SK-N-DZ (cell line): ENCODE measurements at regions not wholly inside any gene's neighbourhood (a gene's known extent, or its start where the extent isn't known, plus 50 kb on each side); places are given as distances from the start of the nearest gene placed in this dataset.

Experiments used
- DNase-seq: peaks from one replicate; pipeline ENCODE4 v3.0.0-alpha.2; 2015; ENCODE audit warnings: low spot score

GRCh38 chr5:124664287-124664686, 82.2 kb downstream of the ZNF608 start:
- DNase-seq: no peak

DNA sequence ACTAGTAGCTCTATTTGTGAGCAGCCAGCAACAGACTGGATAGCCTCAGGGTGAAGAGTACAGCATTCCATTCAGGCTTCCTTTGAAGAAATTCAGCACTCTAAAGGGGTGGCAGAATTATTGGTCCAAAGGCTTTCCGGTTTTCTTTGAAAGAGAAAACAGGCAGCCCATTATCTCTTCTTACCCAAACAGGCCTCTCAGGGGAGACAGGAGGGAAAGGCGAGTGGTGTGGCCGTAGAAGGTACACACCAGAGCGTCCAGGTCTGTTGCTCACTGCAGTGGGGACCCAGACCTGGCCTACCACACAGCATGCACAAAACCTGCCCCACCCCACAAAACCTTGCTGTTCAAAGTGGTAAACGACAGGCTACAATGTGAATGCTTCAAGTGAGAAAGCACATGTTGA, 83.3 kb downstream of the ZNF608 start:
- DNase-seq: no peak

DNA sequence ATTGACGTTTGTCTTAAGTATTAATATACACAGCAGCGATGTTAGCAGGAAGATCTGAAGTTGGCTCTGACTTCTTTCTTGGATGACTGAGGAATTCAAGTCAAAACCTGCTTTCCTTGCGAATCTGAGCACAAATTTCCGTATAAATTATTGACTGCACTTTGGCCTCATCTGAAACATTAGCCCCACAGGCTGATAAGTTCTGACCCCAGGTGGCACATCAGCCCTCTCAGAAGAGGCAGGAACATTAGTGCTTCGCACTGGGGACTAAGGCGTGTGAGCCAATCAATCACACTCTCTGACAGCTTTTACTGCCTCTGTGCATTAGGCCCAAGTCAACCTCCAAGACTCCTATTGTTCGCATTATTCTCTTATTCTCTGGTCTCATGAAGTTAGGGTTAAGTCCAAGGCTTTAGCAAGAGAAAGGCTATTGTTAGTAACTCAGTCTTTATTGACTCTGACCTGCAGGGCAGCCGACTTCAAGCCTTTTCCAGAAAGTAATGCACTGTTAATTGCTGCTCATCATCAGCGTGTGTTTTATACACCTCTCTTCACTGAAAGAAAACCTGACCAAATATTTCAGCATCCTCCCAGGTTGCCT, 84.2 kb downstream of the ZNF608 start:
- DNase-seq: peak; percentile 49

DNA sequence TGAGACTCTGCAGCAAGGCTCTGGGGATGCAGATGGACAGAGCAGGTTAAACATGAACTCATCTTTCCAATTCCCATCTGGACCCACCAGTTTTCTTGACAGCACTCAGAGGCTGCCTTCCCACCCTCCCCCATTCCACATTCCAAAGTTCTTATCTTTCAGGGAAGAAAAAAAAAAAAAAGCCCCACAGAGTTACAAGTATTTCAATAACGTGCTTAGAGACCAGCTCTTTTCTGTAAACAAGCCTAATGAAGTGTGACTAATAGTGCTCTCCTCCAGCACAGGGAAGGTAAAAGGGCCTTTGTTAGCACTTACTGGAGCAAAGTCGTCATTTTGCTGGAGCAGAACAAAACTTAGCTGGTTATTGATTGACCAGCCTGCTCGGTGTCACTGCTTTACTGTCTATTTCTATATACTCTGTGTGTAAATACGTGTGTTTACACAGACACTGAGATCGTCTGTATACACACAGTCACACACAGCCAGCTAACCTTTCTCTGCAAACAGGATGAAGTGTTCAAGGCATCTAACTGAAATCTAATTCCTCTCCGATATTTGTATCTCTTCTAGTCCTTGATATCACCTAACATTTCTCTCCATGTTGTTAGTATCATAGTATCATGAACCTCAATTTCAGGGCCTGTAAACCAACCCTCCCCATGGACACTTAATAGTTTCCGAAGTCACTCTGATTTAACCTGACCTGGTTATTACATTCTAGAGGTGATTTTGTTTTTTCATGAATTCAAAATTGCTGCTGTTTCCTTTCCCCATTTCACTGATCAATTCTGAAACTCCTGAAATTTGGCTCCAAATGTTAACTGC, 84.9 kb downstream of the ZNF608 start:
- peak; percentile 49 for DNase-seq

DNA sequence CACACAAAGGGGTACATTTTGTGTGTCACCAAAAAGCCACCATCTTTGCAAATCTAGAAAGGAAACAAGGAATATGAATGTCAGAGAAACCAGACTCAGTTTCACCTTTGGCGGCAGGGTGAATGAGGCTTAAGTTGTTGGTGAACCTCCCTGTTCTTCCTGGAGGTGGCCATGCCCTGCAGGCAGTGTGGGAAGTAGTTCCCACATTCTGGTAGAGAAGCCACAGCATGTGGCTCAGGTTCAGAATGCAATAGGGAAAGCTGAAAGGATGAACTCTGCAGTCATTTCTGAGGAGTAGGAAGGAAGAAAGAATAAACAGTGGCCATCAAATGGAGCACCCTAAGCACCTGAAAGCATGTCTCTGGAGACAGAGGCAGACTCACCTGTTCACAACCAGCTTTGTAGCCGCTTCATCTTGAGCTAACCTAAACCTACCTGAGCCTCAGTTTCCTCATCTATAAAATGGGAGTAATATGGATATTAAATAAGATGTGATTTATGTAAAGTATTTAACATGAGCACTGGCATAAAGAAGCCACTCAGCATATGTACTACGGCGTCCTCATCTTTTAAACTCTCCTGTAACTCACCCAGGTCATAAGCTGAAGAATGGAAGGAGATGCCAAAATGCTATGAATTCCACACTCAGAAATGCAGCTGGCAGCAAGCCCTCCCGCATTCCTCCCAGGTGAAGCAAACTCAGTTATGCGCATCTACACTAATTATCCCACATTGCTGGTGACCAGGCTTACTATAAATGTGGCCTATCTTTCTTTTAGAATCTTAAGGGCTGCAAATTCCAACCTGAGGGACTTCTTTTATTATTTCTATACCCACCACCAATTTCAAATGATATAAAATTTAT, 86.0 kb downstream of the ZNF608 start:
- no peak for DNase-seq

- no peak for DNase-seq
These were observed 86.6 kb downstream of the ZNF608 start for GRCh38 chr5:124659798-124660197.

DNA sequence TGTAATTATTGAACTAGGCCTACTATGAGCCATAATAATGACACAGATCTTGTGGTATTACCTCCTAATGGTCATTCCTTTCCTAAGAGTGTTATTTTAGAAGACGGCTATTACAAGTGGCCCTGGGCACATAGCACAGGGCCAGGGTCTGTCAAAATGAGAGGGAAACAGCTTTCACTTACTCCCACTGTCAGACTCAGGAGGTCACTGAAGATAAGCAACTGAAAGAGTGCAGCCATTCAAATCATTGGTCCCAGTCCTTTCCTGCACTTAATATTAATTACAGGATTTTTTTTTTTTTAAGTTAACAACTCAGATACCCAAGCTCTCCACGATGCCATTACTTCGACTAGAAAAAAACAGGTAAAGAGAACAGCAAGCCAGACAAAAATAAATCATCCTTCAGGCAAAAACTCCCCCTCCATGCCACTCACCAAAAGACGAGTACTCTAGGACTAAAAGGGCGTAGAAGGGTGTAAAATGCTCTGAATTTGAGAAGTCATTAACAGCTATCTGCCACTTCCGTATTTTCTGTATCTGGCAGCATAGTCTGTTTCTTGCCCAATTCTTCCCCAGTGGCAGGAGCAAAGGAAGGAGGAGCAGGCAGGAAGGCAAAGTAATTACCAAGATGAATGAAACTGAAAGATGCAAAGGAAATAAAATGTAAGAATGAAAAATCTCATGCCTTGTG, 87.4 kb downstream of the ZNF608 start:
- no peak for DNase-seq

DNA sequence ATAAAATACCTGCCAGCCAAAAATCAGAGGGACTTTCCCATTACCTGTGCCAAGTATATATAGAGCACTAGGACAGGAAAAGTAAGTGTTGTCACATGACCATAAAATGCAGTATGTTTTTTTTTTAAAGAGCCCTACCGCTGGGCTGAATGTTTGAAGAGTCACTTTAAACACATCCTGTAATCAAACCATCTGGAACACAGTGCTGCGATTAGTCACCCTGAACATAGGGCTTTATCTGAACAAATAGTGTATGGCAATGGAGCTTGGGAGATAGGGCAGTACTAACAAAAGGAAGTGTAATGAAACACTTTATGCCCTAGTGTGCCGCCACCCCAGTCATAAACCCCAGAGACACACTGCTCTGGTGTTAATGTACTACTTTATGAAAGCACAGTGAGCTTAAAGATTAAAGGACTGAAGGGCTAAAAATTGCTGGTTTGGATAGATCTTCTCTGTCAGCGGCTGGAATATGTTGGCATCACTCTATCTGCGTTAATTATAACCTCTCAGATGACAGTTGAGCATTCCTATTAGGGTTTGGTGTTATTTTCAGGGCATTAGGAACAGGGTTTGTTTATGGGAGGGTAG, 90.4 kb downstream of the ZNF608 start:
- DNase-seq: no peak

DNA sequence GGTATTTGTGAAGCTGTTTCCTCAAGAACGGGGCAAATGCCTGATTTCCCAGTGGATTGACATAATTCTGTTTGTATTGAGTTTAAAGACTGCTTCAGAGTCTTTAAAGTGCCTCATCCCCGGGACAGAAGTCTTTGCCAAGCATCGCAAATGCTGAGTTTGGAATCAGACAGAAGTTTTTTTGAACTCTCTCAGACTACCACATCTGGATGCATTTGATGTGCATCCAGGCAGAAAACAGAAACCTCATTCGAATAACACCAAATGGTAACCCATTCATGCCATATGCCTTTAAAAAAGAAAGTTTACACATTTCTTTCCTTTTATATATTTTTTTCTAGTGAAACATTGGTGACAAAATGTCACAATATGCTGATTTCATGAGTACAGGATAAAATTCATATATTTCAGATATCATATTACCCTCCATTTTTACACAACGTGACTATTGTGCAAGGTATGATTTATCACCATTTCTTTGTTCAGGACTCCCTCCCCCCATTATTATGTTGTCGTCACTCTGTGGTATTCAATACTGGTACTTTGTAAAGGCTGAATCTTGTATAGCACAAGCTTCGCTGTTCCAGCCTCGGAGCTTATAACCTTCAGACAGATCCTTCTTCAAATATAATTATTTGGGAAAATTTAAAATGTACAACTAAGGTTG, 91.1 kb downstream of the ZNF608 start:
- no peak for DNase-seq

DNA sequence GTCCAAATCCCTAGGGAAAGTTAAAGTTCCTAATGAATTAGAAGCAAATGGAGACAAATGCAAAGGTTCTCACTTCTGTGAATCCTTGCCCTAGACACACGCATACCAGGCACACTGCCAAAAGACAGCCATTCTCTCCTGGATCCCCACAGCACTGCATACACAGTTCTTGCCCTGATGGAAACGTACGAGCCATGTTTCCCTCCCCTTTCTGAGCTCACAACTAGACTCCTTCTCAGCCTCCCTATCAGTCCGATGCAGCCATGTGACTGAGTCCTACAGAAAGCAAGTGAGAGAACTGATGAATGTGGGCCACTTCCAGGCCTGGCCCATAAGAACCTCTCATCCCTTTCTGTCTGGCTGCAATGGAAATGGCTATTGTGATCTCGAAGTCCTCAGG, 92.0 kb downstream of the ZNF608 start:
- DNase-seq: no peak

DNA sequence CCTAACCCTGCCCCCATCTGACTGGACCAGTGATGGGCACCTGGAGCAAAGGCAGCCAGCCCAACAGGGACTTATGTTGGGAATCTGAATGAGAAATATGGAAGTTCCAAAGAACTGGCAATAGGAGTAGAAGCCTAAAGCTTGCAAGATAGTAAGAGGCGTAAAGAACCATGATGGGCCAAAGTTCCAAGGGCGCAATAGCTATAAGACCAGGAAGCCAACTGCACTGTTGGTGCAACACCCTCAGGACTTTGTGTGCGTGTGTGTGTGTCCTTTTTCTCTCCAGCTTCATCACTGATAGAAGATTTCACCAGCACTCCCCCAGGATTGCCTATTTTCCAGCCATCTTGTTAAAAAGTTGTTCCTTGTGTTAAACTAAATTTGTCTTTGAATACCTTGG, 92.8 kb downstream of the ZNF608 start:
- no peak for DNase-seq

DNA sequence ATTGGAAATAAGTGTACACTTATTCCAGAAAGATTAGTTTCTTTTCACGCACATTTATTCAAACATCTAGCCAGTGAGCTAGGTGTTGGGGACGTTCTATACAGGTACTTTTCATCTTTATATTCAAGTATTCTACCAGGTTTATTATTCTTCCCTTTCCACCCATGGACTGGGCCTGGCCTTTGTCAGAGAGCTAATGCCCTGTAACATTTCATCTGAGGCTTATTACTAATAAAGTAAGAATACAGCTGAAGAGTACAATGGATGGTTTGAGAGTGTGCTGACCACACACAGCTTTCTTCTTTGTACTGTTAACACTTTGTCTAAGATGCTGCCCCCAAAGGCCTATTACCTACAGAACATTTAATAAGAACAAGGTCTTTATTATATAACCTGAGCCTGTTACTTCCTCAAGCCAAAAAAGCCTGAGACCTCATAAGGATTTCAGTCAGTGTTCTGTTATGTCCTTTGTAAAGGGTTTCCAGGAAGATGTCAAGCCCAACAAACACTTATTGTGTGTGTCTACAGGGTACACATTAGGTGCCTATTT, 93.5 kb downstream of the ZNF608 start:
- no peak for DNase-seq

- no peak for DNase-seq
These were observed 94.0 kb downstream of the ZNF608 start for GRCh38 chr5:124652514-124652819.

GRCh38 chr5:124651663-124652513, 94.6 kb downstream of the ZNF608 start:
- peak; percentile 86 for DNase-seq

DNA sequence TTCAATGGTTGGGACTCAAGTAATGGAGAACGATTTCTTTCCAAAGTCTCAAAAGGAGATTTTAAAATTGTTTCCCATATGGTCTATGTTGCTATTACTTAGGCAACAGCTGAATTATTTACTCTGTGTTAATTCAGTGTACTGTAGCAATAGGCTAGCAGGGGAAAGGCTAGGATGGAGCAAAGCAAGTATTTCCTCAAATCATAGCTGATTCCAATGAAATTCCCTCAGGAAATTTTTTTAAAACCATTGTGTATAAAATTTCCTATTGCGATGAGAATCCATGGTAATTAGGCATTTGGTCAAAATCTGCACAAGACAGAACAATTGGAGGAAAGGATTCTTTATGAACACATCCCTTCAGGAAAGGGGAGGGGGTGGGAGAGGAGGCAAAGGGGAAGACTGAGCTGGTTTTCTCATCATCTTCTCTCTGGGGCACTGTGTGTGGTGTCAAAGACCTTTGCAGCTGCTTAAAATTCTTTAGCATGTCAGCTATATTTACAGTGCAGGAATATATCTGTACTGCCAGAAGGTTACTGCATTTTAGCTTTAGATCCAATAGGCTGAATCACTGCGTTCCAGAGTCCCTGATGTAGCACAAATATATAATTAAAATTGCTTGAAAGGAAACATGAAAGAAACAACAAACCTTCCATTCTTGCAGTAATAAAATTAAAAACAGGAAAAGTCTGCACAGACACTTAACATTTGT, 95.3 kb downstream of the ZNF608 start:
- DNase-seq: no peak

- DNase-seq: no peak
These were observed 96.3 kb downstream of the ZNF608 start for GRCh38 chr5:124650147-124650561.

- peak; percentile 54 for DNase-seq
These were observed 96.8 kb downstream of the ZNF608 start for GRCh38 chr5:124649491-124650146.

DNA sequence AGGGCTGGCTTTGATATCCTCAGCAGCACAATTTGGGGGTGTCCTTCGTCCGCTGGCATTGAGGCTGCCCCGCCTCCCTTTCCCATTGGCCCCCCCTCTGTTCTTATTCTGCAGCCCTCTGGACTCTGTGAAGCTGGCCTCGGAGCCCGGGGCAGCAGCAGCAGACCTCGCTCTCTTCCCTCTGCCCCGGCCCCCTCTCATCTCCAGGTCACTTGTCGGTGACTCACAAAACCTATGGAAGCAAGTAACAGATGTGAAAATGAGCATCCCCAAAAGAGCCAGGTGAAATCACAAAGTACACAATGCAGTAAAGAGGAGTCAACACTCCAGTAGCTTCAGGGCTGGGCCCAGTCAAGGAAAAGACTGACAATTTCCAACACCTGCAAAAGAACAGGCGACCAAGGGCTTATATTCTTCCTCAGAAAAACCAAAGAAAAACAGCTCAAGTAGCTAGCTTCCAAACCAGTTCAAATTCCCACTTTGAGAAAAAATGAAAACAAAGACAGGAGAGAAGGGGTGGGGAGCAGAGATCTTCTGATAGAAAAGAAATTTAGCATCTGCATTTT, 97.5 kb downstream of the ZNF608 start:
- DNase-seq: no peak
